Esophagus muscularis mucosa (tissue), 3 donors: ENCODE measurements at regions not wholly inside any gene's neighbourhood (a gene's known extent, or its start where the extent isn't known, plus 50 kb on each side); places are given as distances from the start of the nearest gene placed in this dataset.

Source experiments
- POLR2AphosphoS5 ChIP-seq, 2 donors: sonication (generic); formaldehyde crosslinking; IDR thresholded peaks; one replicate each; pipeline ENCODE4 v1.6.1; 2017; ENCODE audit warnings: antibody characterized with exemption in 2 of 2
- TF ChIP-seq, protein P1 (sequence below), 3 experiments: fragments of 200-600 bp in 2 of 3; fragments of 450-650 bp in 1 of 3; sonication (generic) in 2 of 3; IDR thresholded peaks; one replicate each; pipeline ENCODE4 v1.5.1; 2017 to 2019; ENCODE audit warnings: antibody characterized with exemption in 3 of 3, mild to moderate bottlenecking in 2 of 3, moderate library complexity in 1 of 3

DNA sequence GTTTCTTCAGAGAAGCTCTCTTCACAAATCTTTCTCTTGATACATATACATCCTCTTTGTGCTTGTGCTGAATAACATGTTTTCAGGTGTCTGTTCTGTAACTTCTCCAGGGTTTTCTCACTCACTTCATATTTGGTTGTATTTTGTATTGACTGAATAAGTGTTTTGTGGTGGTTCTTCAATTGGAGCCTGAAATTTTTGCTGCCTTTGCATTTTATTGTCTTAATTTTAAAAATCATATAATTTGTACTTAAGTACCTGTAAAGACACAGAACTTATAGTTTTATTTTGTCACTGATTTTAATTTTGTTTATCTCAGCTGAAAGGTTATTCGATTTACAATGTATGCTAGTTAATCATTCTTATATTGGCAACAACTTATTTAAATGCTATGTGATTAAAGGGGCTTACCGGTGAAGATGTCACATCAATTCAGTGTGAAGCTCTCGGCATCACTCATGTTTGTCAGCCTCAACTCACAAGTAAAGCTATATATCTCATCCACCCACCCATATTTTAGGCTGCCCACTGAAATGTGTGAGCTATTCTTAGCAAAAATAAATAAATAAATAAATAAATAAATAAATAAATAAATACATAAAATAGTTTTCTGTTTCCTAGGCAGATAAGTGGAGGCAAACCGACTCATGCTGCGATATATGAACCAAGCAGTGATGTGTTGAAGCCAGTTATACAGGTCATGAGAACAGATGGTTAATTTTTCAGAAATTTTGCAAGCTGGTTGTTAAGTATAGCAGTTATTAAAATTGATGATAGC, 76.4 kb upstream of the FSTL5 start:
- TF ChIP-seq, protein P1, sequence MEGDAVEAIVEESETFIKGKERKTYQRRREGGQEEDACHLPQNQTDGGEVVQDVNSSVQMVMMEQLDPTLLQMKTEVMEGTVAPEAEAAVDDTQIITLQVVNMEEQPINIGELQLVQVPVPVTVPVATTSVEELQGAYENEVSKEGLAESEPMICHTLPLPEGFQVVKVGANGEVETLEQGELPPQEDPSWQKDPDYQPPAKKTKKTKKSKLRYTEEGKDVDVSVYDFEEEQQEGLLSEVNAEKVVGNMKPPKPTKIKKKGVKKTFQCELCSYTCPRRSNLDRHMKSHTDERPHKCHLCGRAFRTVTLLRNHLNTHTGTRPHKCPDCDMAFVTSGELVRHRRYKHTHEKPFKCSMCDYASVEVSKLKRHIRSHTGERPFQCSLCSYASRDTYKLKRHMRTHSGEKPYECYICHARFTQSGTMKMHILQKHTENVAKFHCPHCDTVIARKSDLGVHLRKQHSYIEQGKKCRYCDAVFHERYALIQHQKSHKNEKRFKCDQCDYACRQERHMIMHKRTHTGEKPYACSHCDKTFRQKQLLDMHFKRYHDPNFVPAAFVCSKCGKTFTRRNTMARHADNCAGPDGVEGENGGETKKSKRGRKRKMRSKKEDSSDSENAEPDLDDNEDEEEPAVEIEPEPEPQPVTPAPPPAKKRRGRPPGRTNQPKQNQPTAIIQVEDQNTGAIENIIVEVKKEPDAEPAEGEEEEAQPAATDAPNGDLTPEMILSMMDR (IDR thresholded peaks at IDR 0.05) = no peak
- no peak for TF ChIP-seq POLR2AphosphoS5 (IDR thresholded peaks at IDR 0.05)
